SK-N-SH treated with all-trans-retinoic acid at 6 μM for 48 hours (cell line): ENCODE measurements at regions not wholly inside any gene's neighbourhood (a gene's known extent, or its start where the extent isn't known, plus 50 kb on each side); places are given as distances from the start of the nearest gene placed in this dataset.

ENCODE experiments used
- ATAC-seq: fragments of 200-7000 bp; cut with Tn5 transposase; 3 replicates; pipeline ENCODE4 v1.9.1; 2020; ENCODE audit warnings: mild to moderate bottlenecking, moderate library complexity
- ARNTL ChIP-seq: fragments of 450-650 bp; formaldehyde crosslinking; IDR thresholded peaks from 2 replicates; pipeline ENCODE4 v1.5.0; 2020; ENCODE audit warnings: low read depth, mild to moderate bottlenecking, moderate library complexity, borderline replicate concordance
- BACH2 ChIP-seq: fragments of 250-450 bp; sonication (Bioruptor Pico); IDR thresholded peaks from 2 replicates; pipeline ENCODE4 v1.9.0; 2021; ENCODE audit warnings: mild to moderate bottlenecking, borderline replicate concordance
- CSDC2 ChIP-seq: fragments of 250-450 bp; sonication (Bioruptor Pico); IDR thresholded peaks from 2 replicates; pipeline ENCODE4 v1.5.0; 2020; ENCODE audit warnings: mild to moderate bottlenecking, moderate library complexity
- ESRRG ChIP-seq: fragments of 250-450 bp; sonication (Bioruptor Pico); IDR thresholded peaks from 2 replicates; pipeline ENCODE4 v1.6.1; 2021; ENCODE audit warnings: mild to moderate bottlenecking
- GLIS3 ChIP-seq: fragments of 250-450 bp; sonication (Bioruptor Pico); IDR thresholded peaks from 2 replicates; pipeline ENCODE4 v1.5.0; 2020; ENCODE audit warnings: mild to moderate bottlenecking, moderate library complexity
- ISL1 ChIP-seq: fragments of 250-450 bp; sonication (Bioruptor Pico); IDR thresholded peaks from 2 replicates; pipeline ENCODE4 v2.1.2; 2022; ENCODE audit warnings: mild to moderate bottlenecking, moderate library complexity
- OSR1 ChIP-seq: fragments of 250-450 bp; sonication (Bioruptor Pico); IDR thresholded peaks from 2 replicates; pipeline ENCODE4 v1.8.0; 2022; ENCODE audit warnings: moderate library complexity, mild to moderate bottlenecking, inconsistent platforms
- PPARA ChIP-seq: fragments of 250-450 bp; sonication (Bioruptor Pico); IDR thresholded peaks from 2 replicates; pipeline ENCODE4 v1.5.0; 2020; ENCODE audit warnings: mild to moderate bottlenecking, borderline replicate concordance
- RARB ChIP-seq: fragments of 250-450 bp; sonication (Bioruptor Pico); IDR thresholded peaks from 2 replicates; pipeline ENCODE4 v1.8.0; 2021; ENCODE audit warnings: mild to moderate bottlenecking, moderate library complexity
- SNAI2 ChIP-seq: fragments of 250-450 bp; sonication (Bioruptor Pico); IDR thresholded peaks from 2 replicates; pipeline ENCODE4 v1.5.0; 2020; ENCODE audit warnings: mild to moderate bottlenecking, moderate library complexity
- TCF4 ChIP-seq: fragments of 250-450 bp; sonication (Bioruptor Pico); IDR thresholded peaks from 2 replicates; pipeline ENCODE4 v1.8.0; 2021; ENCODE audit warnings: mild to moderate bottlenecking, moderate library complexity, borderline replicate concordance
- TOX ChIP-seq: fragments of 250-450 bp; sonication (Bioruptor Pico); IDR thresholded peaks from 2 replicates; pipeline ENCODE4 v1.8.0; 2021; ENCODE audit warnings: mild to moderate bottlenecking, moderate library complexity, borderline replicate concordance
- ZC3H10 ChIP-seq: fragments of 250-450 bp; sonication (Bioruptor Pico); IDR thresholded peaks from 2 replicates; pipeline ENCODE4 v1.5.1; 2021; ENCODE audit warnings: mild to moderate bottlenecking, moderate library complexity
- ZFP30 ChIP-seq: fragments of 450-650 bp; formaldehyde crosslinking; IDR thresholded peaks from 2 replicates; pipeline ENCODE4 v1.5.0; 2022; ENCODE audit warnings: mild to moderate bottlenecking, moderate library complexity
- ZNF565 ChIP-seq: fragments of 450-650 bp; formaldehyde crosslinking; conservative IDR thresholded peaks from 2 replicates; pipeline ENCODE4 v1.5.0; 2020; ENCODE audit warnings: low read depth, mild to moderate bottlenecking, moderate library complexity
- ZNF70 ChIP-seq: fragments of 450-650 bp; formaldehyde crosslinking; IDR thresholded peaks from 2 replicates; pipeline ENCODE4 v1.5.0; 2020; ENCODE audit warnings: mild to moderate bottlenecking, moderate library complexity
- ZNF8 ChIP-seq: fragments of 450-650 bp; formaldehyde crosslinking; IDR thresholded peaks from 2 replicates; pipeline ENCODE4 v1.5.0; 2020; ENCODE audit warnings: mild to moderate bottlenecking, moderate library complexity
- TF ChIP-seq, protein P1 (sequence below): fragments of 250-450 bp; sonication (Bioruptor Pico); IDR thresholded peaks from 2 replicates; pipeline ENCODE4 v1.5.0; 2020; ENCODE audit warnings: mild to moderate bottlenecking, moderate library complexity
- TF ChIP-seq, protein P2 (sequence below): fragments of 250-450 bp; sonication (Bioruptor Pico); IDR thresholded peaks from 2 replicates; pipeline ENCODE4 v1.5.1; 2021; ENCODE audit warnings: mild to moderate bottlenecking, moderate library complexity
- TF ChIP-seq, protein P3 (sequence below): fragments of 250-450 bp; sonication (Bioruptor Pico); IDR thresholded peaks from 2 replicates; pipeline ENCODE4 v1.8.0; 2021; ENCODE audit warnings: low read depth, mild to moderate bottlenecking, moderate library complexity, borderline replicate concordance
- TF ChIP-seq, protein P4 (sequence below): fragments of 250-450 bp; sonication (Bioruptor Pico); IDR thresholded peaks from 2 replicates; pipeline ENCODE4 v1.8.0; 2020; ENCODE audit warnings: mild to moderate bottlenecking, moderate library complexity, borderline replicate concordance

DNA sequence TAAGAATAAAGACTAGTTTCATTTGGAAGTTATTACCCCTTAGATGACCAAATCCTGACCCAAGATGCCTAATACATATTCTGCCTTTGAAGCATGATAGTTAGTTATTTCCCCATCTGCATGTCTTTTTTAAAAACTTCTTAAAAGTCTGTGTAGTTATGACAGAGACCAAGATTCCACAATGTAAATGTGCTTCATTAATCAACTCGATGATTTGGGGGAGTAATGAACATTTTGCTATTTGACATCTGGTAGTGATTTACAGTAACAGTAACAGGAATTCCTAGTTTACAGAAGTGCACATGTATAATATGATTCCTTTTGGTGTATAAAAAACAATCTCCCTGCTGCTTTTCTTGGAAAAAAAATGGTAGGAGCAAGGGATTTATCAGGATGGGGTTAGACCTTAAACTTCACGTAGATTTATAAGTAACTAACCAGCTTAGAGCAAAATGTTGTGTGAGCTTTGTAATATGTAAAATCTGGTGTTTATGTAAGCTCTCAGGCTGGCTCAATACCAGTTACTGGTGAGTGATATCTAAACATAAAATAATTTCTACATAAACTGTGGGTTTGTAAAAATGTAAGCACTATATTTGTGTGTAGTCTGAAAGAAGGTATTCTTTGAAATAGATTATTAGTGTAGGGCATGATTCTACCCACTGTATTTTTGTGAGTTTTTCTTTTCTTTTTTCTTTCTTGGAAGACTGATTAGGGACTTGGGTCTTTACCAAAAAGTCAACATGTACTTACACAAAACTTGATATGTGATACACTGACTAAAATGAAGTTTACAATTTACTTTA is 641.6 kb downstream of the EPHA4 start:
- no peak for ATAC-seq
- no peak for TF ChIP-seq ESRRG
- TF ChIP-seq ZNF565 (CRISPR knock-in tag): no peak
- TF ChIP-seq GLIS3: no peak
- TF ChIP-seq ARNTL (CRISPR knock-in tag): no peak
- TF ChIP-seq, protein P1, sequence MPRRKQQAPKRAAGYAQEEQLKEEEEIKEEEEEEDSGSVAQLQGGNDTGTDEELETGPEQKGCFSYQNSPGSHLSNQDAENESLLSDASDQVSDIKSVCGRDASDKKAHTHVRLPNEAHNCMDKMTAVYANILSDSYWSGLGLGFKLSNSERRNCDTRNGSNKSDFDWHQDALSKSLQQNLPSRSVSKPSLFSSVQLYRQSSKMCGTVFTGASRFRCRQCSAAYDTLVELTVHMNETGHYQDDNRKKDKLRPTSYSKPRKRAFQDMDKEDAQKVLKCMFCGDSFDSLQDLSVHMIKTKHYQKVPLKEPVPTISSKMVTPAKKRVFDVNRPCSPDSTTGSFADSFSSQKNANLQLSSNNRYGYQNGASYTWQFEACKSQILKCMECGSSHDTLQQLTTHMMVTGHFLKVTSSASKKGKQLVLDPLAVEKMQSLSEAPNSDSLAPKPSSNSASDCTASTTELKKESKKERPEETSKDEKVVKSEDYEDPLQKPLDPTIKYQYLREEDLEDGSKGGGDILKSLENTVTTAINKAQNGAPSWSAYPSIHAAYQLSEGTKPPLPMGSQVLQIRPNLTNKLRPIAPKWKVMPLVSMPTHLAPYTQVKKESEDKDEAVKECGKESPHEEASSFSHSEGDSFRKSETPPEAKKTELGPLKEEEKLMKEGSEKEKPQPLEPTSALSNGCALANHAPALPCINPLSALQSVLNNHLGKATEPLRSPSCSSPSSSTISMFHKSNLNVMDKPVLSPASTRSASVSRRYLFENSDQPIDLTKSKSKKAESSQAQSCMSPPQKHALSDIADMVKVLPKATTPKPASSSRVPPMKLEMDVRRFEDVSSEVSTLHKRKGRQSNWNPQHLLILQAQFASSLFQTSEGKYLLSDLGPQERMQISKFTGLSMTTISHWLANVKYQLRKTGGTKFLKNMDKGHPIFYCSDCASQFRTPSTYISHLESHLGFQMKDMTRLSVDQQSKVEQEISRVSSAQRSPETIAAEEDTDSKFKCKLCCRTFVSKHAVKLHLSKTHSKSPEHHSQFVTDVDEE (CRISPR knock-in tag): no peak
- no peak for TF ChIP-seq BACH2 (CRISPR knock-in tag)
- TF ChIP-seq ZNF70 (CRISPR knock-in tag): no peak
- no peak for TF ChIP-seq PPARA (CRISPR knock-in tag)
- no peak for TF ChIP-seq ZNF8 (CRISPR knock-in tag)
- TF ChIP-seq TCF4: no peak
- TF ChIP-seq ZFP30 (CRISPR knock-in tag): no peak
- TF ChIP-seq ISL1 (CRISPR knock-in tag): no peak
- no peak for TF ChIP-seq RARB (CRISPR knock-in tag)
- TF ChIP-seq, protein P2, sequence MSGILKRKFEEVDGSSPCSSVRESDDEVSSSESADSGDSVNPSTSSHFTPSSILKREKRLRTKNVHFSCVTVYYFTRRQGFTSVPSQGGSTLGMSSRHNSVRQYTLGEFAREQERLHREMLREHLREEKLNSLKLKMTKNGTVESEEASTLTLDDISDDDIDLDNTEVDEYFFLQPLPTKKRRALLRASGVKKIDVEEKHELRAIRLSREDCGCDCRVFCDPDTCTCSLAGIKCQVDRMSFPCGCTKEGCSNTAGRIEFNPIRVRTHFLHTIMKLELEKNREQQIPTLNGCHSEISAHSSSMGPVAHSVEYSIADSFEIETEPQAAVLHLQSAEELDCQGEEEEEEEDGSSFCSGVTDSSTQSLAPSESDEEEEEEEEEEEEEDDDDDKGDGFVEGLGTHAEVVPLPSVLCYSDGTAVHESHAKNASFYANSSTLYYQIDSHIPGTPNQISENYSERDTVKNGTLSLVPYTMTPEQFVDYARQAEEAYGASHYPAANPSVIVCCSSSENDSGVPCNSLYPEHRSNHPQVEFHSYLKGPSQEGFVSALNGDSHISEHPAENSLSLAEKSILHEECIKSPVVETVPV (CRISPR knock-in tag): no peak
- TF ChIP-seq, protein P3, sequence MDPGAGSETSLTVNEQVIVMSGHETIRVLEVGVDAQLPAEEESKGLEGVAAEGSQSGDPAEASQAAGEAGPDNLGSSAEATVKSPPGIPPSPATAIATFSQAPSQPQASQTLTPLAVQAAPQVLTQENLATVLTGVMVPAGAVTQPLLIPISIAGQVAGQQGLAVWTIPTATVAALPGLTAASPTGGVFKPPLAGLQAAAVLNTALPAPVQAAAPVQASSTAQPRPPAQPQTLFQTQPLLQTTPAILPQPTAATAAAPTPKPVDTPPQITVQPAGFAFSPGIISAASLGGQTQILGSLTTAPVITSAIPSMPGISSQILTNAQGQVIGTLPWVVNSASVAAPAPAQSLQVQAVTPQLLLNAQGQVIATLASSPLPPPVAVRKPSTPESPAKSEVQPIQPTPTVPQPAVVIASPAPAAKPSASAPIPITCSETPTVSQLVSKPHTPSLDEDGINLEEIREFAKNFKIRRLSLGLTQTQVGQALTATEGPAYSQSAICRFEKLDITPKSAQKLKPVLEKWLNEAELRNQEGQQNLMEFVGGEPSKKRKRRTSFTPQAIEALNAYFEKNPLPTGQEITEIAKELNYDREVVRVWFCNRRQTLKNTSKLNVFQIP: no peak
- TF ChIP-seq ZC3H10 (CRISPR knock-in tag): no peak
- TF ChIP-seq SNAI2 (CRISPR knock-in tag): no peak
- TF ChIP-seq TOX (CRISPR knock-in tag): no peak
- TF ChIP-seq CSDC2 (CRISPR knock-in tag): no peak
- TF ChIP-seq OSR1 (CRISPR knock-in tag): no peak

DNA sequence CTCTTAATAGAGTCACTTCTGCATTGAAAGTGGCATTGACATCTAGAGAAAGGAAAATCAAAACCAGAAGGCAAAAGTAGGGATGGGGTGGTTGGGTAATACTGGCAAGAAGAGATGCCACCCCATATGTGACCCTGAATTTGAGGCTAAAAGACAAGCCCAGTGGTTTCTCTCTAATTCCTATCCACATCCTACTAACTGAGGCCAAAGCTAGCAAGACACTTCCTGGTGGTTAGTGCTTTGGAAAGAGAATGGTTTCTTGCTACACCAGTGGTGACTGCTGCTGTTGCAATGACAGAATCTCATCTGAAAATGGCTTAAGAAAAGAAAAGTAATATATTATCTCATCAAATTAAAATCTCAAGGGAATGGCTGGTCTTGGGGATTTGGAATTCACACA is 640.6 kb downstream of the EPHA4 start:
- TF ChIP-seq CSDC2 (CRISPR knock-in tag): no peak
- no peak for ATAC-seq

DNA sequence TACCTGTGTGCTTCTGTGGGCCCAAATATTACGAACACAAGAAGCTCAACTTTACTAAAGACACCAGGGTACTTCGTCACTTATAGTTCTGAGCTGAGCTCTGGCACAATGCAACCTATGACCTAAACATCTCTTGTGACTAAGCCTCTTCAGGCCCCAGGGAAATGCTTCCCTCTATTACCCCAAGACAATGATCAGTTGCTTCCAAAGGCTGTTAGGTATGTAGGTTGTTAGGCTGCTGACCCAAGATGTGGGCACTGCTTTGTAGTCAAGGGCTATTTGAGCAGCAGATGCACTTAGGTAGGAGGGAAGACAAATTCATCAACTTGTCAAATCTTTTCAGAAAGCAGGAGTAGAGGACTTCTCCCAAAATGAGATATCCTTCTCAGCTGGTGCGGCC is 640.1 kb downstream of the EPHA4 start:
- TF ChIP-seq GLIS3 (no peak), BACH2 (CRISPR knock-in tag) (no peak), ZNF565 (CRISPR knock-in tag) (no peak), ZC3H10 (CRISPR knock-in tag) (no peak), ZFP30 (CRISPR knock-in tag) (no peak), TCF4 (no peak)
- TF ChIP-seq, protein P4, sequence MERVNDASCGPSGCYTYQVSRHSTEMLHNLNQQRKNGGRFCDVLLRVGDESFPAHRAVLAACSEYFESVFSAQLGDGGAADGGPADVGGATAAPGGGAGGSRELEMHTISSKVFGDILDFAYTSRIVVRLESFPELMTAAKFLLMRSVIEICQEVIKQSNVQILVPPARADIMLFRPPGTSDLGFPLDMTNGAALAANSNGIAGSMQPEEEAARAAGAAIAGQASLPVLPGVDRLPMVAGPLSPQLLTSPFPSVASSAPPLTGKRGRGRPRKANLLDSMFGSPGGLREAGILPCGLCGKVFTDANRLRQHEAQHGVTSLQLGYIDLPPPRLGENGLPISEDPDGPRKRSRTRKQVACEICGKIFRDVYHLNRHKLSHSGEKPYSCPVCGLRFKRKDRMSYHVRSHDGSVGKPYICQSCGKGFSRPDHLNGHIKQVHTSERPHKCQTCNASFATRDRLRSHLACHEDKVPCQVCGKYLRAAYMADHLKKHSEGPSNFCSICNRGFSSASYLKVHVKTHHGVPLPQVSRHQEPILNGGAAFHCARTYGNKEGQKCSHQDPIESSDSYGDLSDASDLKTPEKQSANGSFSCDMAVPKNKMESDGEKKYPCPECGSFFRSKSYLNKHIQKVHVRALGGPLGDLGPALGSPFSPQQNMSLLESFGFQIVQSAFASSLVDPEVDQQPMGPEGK (CRISPR knock-in tag): no peak
- TF ChIP-seq, protein P2 (CRISPR knock-in tag): no peak
- TF ChIP-seq, protein P3: no peak
- no peak for ATAC-seq
